MCF 10A (cell line): ENCODE measurements at regions not wholly inside any gene's neighbourhood (a gene's known extent, or its start where the extent isn't known, plus 50 kb on each side); places are given as distances from the start of the nearest gene placed in this dataset.

Source experiments
- BruUV-seq: library from RNA; stranded (reverse); fragments of 400-500 nt; replicated peaks from 2 replicates; lab custom pipeline; 2021; lab: Mats Ljungman, UMichigan
- CTCF ChIA-PET: fragments of 300-600 bp; sonication (Branson Sonifier 250); formaldehyde crosslinking; extraction: SDS; loops from one replicate; lab custom pipeline; 2021; ENCODE audit warnings: antibody characterized with exemption, inconsistent platforms; lab: Yijun Ruan, JAX
- POLR2A ChIA-PET: fragments of 300-600, 350-650 bp; sonication (Branson Sonifier 250); formaldehyde crosslinking; extraction: SDS; loops from one replicate; lab custom pipeline; 2020; ENCODE audit warnings: antibody characterized with exemption, inconsistent platforms; lab: Yijun Ruan, JAX
- DNase-seq: peaks from one replicate; pipeline ENCODE4 v3.0.0-alpha.2; 2018; ENCODE audit not compliant: unreplicated experiment
- H3K27ac Mint-ChIP-seq: one replicate; pipeline ENCODE4 v1.8.0; 2022; ENCODE audit warnings: mild to moderate bottlenecking, low read depth, mixed read lengths; ENCODE audit not compliant: unreplicated experiment
- H3K27me3 Mint-ChIP-seq: one replicate; pipeline ENCODE4 v1.8.0; 2022; ENCODE audit warnings: mixed read lengths; ENCODE audit not compliant: insufficient read depth, unreplicated experiment
- H3K36me3 Mint-ChIP-seq: one replicate; pipeline ENCODE4 v1.8.0; 2022; ENCODE audit warnings: mild to moderate bottlenecking, moderate library complexity, mixed read lengths; ENCODE audit not compliant: insufficient read depth, unreplicated experiment
- H3K4me1 Mint-ChIP-seq: one replicate; pipeline ENCODE4 v1.8.0; 2022; ENCODE audit warnings: mixed read lengths; ENCODE audit not compliant: insufficient read depth, unreplicated experiment
- H3K4me3 Mint-ChIP-seq: one replicate; pipeline ENCODE4 v1.8.0; 2022; ENCODE audit warnings: mild to moderate bottlenecking, moderate library complexity, mixed read lengths; ENCODE audit not compliant: unreplicated experiment
- H3K9me3 Mint-ChIP-seq: one replicate; pipeline ENCODE4 v1.8.0; 2022; ENCODE audit warnings: mixed read lengths; ENCODE audit not compliant: unreplicated experiment
- intact Hi-C: fragments of 100-400 bp; cut with micrococcal nuclease; formaldehyde crosslinking; loops from 2 replicates; pipeline ENCODE4 v1.14.1; 2022
- TF ChIP-seq, protein P1 (sequence below): fragments of 200-600 bp; IDR thresholded peaks from one replicate; pipeline ENCODE4 v1.8.0; 2022; ENCODE audit warnings: antibody characterized with exemption, mild to moderate bottlenecking; ENCODE audit not compliant: unreplicated experiment

DNA sequence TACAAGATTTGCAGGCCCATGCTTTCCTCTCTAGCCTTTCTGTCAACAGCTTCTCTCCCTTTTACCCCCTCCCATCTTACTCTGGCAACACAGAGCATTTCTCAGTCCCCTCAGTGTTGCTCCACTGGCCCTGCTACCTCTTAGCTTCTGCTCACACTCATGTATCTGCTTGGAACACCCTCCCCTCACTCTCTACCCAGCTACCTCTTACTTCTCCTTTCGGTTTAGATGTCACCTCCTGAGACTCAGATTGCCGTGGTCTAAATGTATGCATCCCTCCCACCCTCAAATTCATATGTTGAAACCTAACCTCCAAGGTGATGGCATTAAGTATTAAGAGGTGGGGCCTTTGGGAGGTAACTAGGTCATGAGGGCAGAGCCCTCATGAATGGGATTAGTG is 80.1 kb downstream of the FOXD2 start:
- TF ChIP-seq, protein P1, sequence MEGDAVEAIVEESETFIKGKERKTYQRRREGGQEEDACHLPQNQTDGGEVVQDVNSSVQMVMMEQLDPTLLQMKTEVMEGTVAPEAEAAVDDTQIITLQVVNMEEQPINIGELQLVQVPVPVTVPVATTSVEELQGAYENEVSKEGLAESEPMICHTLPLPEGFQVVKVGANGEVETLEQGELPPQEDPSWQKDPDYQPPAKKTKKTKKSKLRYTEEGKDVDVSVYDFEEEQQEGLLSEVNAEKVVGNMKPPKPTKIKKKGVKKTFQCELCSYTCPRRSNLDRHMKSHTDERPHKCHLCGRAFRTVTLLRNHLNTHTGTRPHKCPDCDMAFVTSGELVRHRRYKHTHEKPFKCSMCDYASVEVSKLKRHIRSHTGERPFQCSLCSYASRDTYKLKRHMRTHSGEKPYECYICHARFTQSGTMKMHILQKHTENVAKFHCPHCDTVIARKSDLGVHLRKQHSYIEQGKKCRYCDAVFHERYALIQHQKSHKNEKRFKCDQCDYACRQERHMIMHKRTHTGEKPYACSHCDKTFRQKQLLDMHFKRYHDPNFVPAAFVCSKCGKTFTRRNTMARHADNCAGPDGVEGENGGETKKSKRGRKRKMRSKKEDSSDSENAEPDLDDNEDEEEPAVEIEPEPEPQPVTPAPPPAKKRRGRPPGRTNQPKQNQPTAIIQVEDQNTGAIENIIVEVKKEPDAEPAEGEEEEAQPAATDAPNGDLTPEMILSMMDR = no peak
- POLR2A ChIA-PET = no interaction called here
- DNase-seq = no peak
- BruUV-seq = no TSS peak
- Mint-ChIP-seq H3K27me3 (peaks cover 2% of the 10 kb centered on the region), H3K9me3 (no peaks in the 10 kb centered on the region), H3K4me3 (no peak overlapping the region), H3K36me3 (no peaks in the 10 kb centered on the region), H3K27ac (no peak overlapping the region), H3K4me1 (no peaks in the 10 kb centered on the region)
- intact Hi-C loops = no loop called here
- CTCF ChIA-PET = interaction anchor here (0.8 to 1.8 kb wide), 5 partner anchors 11 to 208 kb away, joined by 3 to 6 read pairs (median 3); no protein-coding TSS in a partner anchor

DNA sequence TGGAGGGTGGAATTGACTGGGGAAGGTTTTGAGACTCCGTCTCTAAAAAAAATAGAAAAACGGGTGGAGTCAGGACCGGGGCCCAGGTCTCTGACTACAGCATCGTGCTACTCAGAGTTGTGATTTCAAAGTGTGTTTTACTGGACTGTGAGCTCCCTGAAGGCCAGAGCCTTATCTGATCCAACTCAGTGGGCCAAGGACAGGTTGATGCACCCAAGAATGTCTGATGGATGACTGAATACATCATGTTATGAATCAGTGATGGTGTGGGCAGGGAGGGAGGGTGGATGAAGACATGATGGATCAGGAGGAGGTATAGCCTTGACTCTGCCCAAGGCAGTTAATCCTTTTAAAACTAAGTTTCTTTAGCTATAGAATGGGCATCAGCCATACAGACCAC is 81.6 kb downstream of the FOXD2 start:
- intact Hi-C loops = no loop called here
- ChIA-PET POLR2A (interaction anchor here (1.0 kb wide), 1 partner anchor 21 kb away, joined by 3 read pairs; no protein-coding TSS in a partner anchor), CTCF (interaction anchor here (0.6 to 2.0 kb wide), 3 partner anchors 10 to 40 kb away, joined by 3 to 8 read pairs (median 3); no protein-coding TSS in a partner anchor)
- BruUV-seq = no TSS peak
- Mint-ChIP-seq H3K27me3 (no peaks in the 10 kb centered on the region), H3K9me3 (no peaks in the 10 kb centered on the region), H3K4me1 (no peaks in the 10 kb centered on the region), H3K4me3 (no peak overlapping the region), H3K27ac (no peak overlapping the region), H3K36me3 (no peaks in the 10 kb centered on the region)
- TF ChIP-seq, protein P1 = no peak
- no peak for DNase-seq

DNA sequence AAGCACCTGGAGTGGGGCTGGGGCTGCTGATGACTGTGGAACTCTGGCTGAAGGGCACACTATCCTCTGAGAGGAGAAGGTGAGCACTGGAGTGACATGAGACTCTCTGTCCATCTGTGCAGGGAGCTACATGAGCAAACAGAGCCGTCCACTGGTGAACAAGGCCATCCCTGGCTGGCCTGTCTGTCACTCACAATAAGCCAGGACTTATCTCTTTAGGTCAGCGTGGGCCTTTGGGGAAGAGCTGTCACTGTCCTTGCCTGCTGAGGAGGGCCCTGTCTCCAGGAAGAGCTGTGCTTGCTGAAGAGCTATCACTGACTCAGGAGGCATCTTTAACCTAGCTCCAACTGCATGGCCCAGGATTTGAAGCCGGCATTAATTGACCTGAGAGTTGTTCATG is 82.1 kb downstream of the FOXD2 start:
- TF ChIP-seq, protein P1 = no peak
- intact Hi-C loops = no loop called here
- no peak overlapping the region for H3K27ac Mint-ChIP-seq
- no TSS peak for BruUV-seq
- ChIA-PET CTCF (interaction anchor here (0.6 to 2.0 kb wide), 5 partner anchors 9 to 716 kb away, joined by 3 to 8 read pairs (median 3); no protein-coding TSS in a partner anchor), POLR2A (interaction anchor here (1.0 kb wide), 1 partner anchor 21 kb away, joined by 3 read pairs; no protein-coding TSS in a partner anchor)
- no peak overlapping the region for H3K4me3 Mint-ChIP-seq
- no peaks in the 10 kb centered on the region for H3K27me3 Mint-ChIP-seq
- H3K9me3 Mint-ChIP-seq = no peaks in the 10 kb centered on the region
- H3K36me3 Mint-ChIP-seq = no peaks in the 10 kb centered on the region
- no peaks in the 10 kb centered on the region for H3K4me1 Mint-ChIP-seq
- DNase-seq = no peak

DNA sequence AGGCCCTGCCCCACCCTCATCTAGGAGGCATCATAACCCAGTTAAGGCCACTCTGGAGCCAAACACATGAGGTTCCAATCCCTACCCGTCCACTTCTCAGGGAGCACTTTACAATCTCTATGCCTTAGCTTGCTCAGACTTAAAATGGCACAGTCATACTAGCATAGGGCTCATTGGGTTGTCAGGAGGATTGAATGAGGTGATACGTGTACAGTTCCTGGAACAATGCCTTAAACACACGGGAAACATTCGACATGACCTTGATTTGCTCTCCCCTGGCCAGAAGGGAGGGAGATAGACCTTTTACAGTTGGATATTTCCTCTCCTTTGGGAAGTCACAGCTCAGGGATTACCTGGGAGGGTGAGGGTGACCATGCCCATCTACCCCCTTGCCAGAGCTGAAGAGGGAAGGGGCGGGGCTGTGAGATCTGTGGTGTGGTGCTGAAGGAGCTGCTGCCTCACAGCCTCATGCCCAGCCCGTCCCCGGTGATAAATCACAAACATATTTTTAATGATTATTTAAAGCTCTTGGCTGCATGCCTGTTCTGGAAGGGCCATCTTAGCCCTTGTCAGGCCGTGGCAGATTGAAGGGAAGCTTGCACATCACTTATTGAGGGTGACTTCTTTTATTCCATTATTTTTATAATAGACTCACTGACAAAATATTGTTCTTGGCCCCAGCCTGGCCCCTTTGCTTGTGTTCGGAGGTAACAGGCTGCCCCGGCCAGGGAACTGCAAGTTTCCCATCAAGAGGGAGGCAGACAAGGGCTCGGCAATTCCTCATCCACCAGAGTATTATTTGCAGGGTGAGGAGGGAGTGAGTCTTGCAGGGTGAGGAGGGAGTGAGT is 83.4 kb downstream of the FOXD2 start:
- TF ChIP-seq, protein P1 = no peak
- H3K9me3 Mint-ChIP-seq = no peaks in the 10 kb centered on the region
- no peaks in the 10 kb centered on the region for H3K27me3 Mint-ChIP-seq
- ChIA-PET CTCF (interaction anchor here (0.6 to 1.4 kb wide), 5 partner anchors 21 to 200 kb away, joined by 3 to 5 read pairs (median 3); no protein-coding TSS in a partner anchor), POLR2A (no interaction called here)
- intact Hi-C loops = no loop called here
- no TSS peak for BruUV-seq
- no peaks in the 10 kb centered on the region for H3K4me1 Mint-ChIP-seq
- H3K27ac Mint-ChIP-seq = no peak overlapping the region
- H3K36me3 Mint-ChIP-seq = no peaks in the 10 kb centered on the region
- DNase-seq = no peak
- H3K4me3 Mint-ChIP-seq = no peak overlapping the region
